PFSK-1 (cell line): ENCODE measurements at regions not wholly inside any gene's neighbourhood (a gene's known extent, or its start where the extent isn't known, plus 50 kb on each side); places are given as distances from the start of the nearest gene placed in this dataset.

Experiments
- POLR2AphosphoS5 ChIP-seq: IDR thresholded peaks from 2 replicates; pipeline ENCODE4 v1.6.1; 2012; ENCODE audit warnings: low read depth, mild to moderate bottlenecking, control low read depth, low read length, moderate library complexity
- SIN3A ChIP-seq: IDR thresholded peaks from 2 replicates; pipeline ENCODE4 v1.6.1; 2012; ENCODE audit warnings: mild to moderate bottlenecking, low read length, moderate library complexity, borderline replicate concordance; ENCODE audit not compliant: insufficient read depth
- TAF1 ChIP-seq: IDR thresholded peaks from 2 replicates; pipeline ENCODE4 v1.6.1; 2012; ENCODE audit warnings: low read length, control low read depth, borderline replicate concordance; ENCODE audit not compliant: insufficient read depth

- TF ChIP-seq POLR2AphosphoS5 (no peak), SIN3A (no peak), TAF1 (no peak)
These were observed 1750.6 kb upstream of the CDH9 start for GRCh38 chr5:28788954-28789353.
